ENCODE measurements at regions not wholly inside any gene's neighbourhood (a gene's known extent, or its start where the extent isn't known, plus 50 kb on each side); places are given as distances from the start of the nearest gene placed in this dataset.

DNA sequence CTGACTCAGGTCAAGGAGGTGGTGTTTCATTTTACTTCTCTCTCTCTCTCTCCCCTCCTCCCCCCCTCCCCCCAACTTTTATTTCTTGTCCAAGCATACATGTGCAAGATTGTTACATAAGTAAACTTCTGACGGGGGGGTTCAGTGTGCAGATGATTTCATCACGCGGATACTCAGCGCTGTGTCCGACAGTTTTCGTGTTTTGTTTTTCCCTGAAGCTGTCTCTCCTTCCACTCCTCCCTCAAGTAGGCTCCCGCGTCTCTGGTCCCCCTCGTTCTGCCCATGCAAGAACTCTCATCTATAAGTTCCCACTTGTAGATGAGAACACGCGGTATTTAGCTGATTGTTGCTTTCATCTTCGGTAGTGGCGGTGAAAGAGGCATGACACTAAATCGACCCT is 111.0 kb upstream of the ANKRD30BL start:
- TF ChIP-seq, protein P1, sequence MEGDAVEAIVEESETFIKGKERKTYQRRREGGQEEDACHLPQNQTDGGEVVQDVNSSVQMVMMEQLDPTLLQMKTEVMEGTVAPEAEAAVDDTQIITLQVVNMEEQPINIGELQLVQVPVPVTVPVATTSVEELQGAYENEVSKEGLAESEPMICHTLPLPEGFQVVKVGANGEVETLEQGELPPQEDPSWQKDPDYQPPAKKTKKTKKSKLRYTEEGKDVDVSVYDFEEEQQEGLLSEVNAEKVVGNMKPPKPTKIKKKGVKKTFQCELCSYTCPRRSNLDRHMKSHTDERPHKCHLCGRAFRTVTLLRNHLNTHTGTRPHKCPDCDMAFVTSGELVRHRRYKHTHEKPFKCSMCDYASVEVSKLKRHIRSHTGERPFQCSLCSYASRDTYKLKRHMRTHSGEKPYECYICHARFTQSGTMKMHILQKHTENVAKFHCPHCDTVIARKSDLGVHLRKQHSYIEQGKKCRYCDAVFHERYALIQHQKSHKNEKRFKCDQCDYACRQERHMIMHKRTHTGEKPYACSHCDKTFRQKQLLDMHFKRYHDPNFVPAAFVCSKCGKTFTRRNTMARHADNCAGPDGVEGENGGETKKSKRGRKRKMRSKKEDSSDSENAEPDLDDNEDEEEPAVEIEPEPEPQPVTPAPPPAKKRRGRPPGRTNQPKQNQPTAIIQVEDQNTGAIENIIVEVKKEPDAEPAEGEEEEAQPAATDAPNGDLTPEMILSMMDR (IDR thresholded peaks at IDR 0.05): no peak
- TF ChIP-seq, protein P2, sequence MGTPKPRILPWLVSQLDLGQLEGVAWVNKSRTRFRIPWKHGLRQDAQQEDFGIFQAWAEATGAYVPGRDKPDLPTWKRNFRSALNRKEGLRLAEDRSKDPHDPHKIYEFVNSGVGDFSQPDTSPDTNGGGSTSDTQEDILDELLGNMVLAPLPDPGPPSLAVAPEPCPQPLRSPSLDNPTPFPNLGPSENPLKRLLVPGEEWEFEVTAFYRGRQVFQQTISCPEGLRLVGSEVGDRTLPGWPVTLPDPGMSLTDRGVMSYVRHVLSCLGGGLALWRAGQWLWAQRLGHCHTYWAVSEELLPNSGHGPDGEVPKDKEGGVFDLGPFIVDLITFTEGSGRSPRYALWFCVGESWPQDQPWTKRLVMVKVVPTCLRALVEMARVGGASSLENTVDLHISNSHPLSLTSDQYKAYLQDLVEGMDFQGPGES (IDR thresholded peaks at IDR 0.05; ENCODE audit: low read depth, low read length): no peak
- TF ChIP-seq EZH2phosphoT487 (IDR thresholded peaks at IDR 0.05; ENCODE audit: borderline replicate concordance, low read depth) (no peak), NRF1 (IDR thresholded peaks at IDR 0.05; ENCODE audit: low read depth, low read length) (no peak), POLR2AphosphoS5 (IDR thresholded peaks at IDR 0.05; ENCODE audit: low read depth, low read length) (no peak), GABPA (IDR thresholded peaks at IDR 0.05; ENCODE audit: low read depth) (no peak), JUND (IDR thresholded peaks at IDR 0.05) (no peak)
- TF ChIP-seq, protein P3, sequence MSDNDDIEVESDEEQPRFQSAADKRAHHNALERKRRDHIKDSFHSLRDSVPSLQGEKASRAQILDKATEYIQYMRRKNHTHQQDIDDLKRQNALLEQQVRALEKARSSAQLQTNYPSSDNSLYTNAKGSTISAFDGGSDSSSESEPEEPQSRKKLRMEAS (IDR thresholded peaks at IDR 0.05; ENCODE audit: low read depth): no peak
